BLaER1 treated with 17β-estradiol and CSF1 and Interleukin-3, amounts not matched to agents 10 nM and 100 nM (cell line): ENCODE measurements at regions not wholly inside any gene's neighbourhood (a gene's known extent, or its start where the extent isn't known, plus 50 kb on each side); places are given as distances from the start of the nearest gene placed in this dataset.

Experiments
- H3K27ac ChIP-seq, 11 experiments: shearing (Covaris generic); formaldehyde crosslinking; 2 replicates each; pipeline ENCODE4 v1.8.1; 2022
- H3K27me3 ChIP-seq, 11 experiments: shearing (Covaris generic); formaldehyde crosslinking; 2 replicates each; pipeline ENCODE4 v1.8.1; 2022
- H3K36me3 ChIP-seq, 11 experiments: shearing (Covaris generic); formaldehyde crosslinking; 2 replicates each; pipeline ENCODE4 v1.8.1; 2022
- H3K4me1 ChIP-seq, 10 experiments: shearing (Covaris generic); formaldehyde crosslinking; 2 replicates each; pipeline ENCODE4 v1.8.1; 2022
- H3K4me2 ChIP-seq, 11 experiments: shearing (Covaris generic); formaldehyde crosslinking; 2 replicates each; pipeline ENCODE4 v1.8.1; 2022
- H3K4me3 ChIP-seq, 10 experiments: shearing (Covaris generic); formaldehyde crosslinking; 2 replicates each; pipeline ENCODE4 v1.8.1; 2022
- H3K9ac ChIP-seq, 11 experiments: shearing (Covaris generic); formaldehyde crosslinking; 2 replicates each; pipeline ENCODE4 v1.8.1; 2022
- H3K9me3 ChIP-seq, 11 experiments: shearing (Covaris generic); formaldehyde crosslinking; replicated peaks in 1 of 11; 2 replicates each; pipeline ENCODE4 v1.8.1; 2022
- H4K20me1 ChIP-seq, 11 experiments: shearing (Covaris generic); formaldehyde crosslinking; 2 replicates each; pipeline ENCODE4 v1.8.1; 2022
- Cebpa-rat ChIP-seq, 11 experiments: shearing (Covaris generic); IDR thresholded peaks; 2 replicates each; pipeline ENCODE4 v1.8.1; 2022

GRCh38 chr3:11932636-11933035 is 71.6 kb upstream of the SYN2 start:
- no peak overlapping the region for H3K4me2 ChIP-seq
- H3K9me3 ChIP-seq: no peaks in the 10 kb centered on the region
- no peak for TF ChIP-seq Cebpa-rat (IDR thresholded peaks at IDR 0.05)
- H4K20me1 ChIP-seq: no peaks in the 10 kb centered on the region
- H3K27me3 ChIP-seq: no peaks in the 10 kb centered on the region
- no peak overlapping the region for H3K27ac ChIP-seq
- no peak overlapping the region for H3K4me3 ChIP-seq
- no peak overlapping the region for H3K9ac ChIP-seq
- H3K36me3 ChIP-seq: no peaks in the 10 kb centered on the region
- peaks cover 0 to 11% (median 6%) of the 10 kb centered on the region in 10 experiments; a peak in 10 of 20 replicates for H3K4me1 ChIP-seq

GRCh38 chr3:11933529-11933928 is 70.7 kb upstream of the SYN2 start:
- no peak for TF ChIP-seq Cebpa-rat (IDR thresholded peaks at IDR 0.05)

GRCh38 chr3:11944052-11944673 is 60.0 kb upstream of the SYN2 start:
- Histone ChIP-seq H3K9me3 (peaks cover 29 to 53% (median 37%) of the 10 kb centered on the region in 11 experiments), H3K4me3 (no peak overlapping the region), H4K20me1 (no peaks in the 10 kb centered on the region), H3K4me2 (no peak overlapping the region), H3K36me3 (no peaks in the 10 kb centered on the region), H3K9ac (no peak overlapping the region), H3K27ac (no peak overlapping the region), H3K27me3 (no peaks in the 10 kb centered on the region), H3K4me1 (no peaks in the 10 kb centered on the region)
- no peak for TF ChIP-seq Cebpa-rat (IDR thresholded peaks at IDR 0.05)

More at GRCh38 chr3:11933529-11933928, 70.7 kb upstream of the SYN2 start:
- Histone ChIP-seq H4K20me1 (no peaks in the 10 kb centered on the region), H3K36me3 (no peaks in the 10 kb centered on the region), H3K4me1 (peaks cover 0 to 11% (median 6%) of the 10 kb centered on the region in 10 experiments; a peak in 10 of 20 replicates), H3K9ac (no peak overlapping the region), H3K4me2 (no peak overlapping the region), H3K27ac (no peak overlapping the region), H3K4me3 (no peak overlapping the region), H3K27me3 (no peaks in the 10 kb centered on the region), H3K9me3 (no peaks in the 10 kb centered on the region)

DNA sequence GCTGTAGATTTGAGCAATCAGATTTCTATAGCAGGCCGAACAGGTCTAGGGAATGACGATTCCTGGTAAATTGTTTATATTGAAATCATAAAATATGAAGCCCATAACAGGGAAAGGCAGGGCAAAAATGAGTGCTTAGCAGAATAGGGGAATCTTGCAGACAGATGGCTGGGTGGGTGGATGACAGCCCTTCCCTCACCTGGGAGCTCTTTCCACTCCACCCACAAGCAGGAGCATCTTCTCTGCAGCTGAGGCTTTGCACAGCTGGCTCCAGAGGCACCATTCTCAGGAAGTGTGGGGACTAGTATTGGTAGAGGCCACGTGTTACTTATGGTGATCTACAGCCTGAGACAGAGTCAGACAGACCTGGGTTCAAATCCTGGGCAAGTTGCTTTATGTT is 55.9 kb upstream of the SYN2 start:
- Histone ChIP-seq H3K4me2 (no peak overlapping the region), H3K9ac (no peak overlapping the region), H3K27me3 (no peaks in the 10 kb centered on the region), H4K20me1 (no peaks in the 10 kb centered on the region), H3K27ac (no peak overlapping the region), H3K4me3 (no peak overlapping the region), H3K36me3 (no peaks in the 10 kb centered on the region), H3K9me3 (peaks cover 14 to 32% (median 17%) of the 10 kb centered on the region in 11 experiments), H3K4me1 (no peaks in the 10 kb centered on the region)
- TF ChIP-seq Cebpa-rat (IDR thresholded peaks at IDR 0.05): no peak

DNA sequence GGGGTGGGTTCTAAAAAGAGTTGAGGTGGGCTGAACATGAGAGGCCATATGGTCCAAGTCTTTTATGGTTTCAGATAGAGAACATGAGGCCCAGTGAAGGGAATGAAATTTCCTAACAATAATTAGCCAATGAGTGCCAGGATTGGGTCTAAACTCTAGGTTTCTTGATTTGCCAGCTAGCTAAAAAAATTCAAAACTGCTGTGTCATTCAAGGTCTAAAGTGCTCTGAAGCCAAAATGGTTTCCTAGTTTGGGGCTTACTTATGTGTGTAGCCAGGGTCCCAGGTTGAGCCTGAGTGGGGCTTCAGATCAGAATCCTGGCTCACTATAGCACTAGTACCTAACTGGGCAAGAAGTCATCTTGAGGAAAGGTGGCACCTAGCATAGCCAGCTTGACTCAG is 55.3 kb upstream of the SYN2 start:
- no peak for TF ChIP-seq Cebpa-rat (IDR thresholded peaks at IDR 0.05)
- peaks cover 11 to 29% (median 14%) of the 10 kb centered on the region in 11 experiments for H3K9me3 ChIP-seq
- H3K4me2 ChIP-seq: no peak overlapping the region
- H3K4me1 ChIP-seq: no peaks in the 10 kb centered on the region
- no peaks in the 10 kb centered on the region for H4K20me1 ChIP-seq
- no peak overlapping the region for H3K9ac ChIP-seq
- no peak overlapping the region for H3K27ac ChIP-seq
- no peaks in the 10 kb centered on the region for H3K27me3 ChIP-seq
- H3K4me3 ChIP-seq: no peak overlapping the region
- H3K36me3 ChIP-seq: no peaks in the 10 kb centered on the region

DNA sequence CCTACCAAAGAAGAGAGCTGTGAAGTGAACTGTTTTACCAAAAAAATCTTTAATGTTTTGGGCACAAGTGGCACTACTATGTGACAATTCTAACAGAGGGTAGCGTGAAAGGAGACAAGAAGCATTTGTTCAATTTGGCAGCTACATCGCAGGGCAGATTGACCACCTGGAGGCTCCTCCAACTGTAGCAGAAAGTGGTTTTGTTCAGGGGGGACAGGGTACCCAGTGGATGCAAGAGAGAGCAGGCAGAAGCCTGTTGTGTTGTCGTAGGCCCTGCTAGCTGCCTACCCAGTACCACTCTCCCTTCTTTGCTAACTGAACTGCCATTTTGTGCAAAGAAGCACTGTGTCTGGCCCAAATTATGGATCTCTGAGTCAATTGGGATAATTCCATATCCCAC is 54.8 kb upstream of the SYN2 start:
- Histone ChIP-seq H3K36me3 (no peaks in the 10 kb centered on the region), H3K27me3 (no peaks in the 10 kb centered on the region), H3K4me3 (no peak overlapping the region), H4K20me1 (no peaks in the 10 kb centered on the region), H3K27ac (no peak overlapping the region), H3K4me1 (no peaks in the 10 kb centered on the region), H3K9ac (no peak overlapping the region), H3K9me3 (peaks cover 7 to 24% (median 9%) of the 10 kb centered on the region in 11 experiments; a peak in 17 of 22 replicates), H3K4me2 (no peak overlapping the region)
- no peak for TF ChIP-seq Cebpa-rat (IDR thresholded peaks at IDR 0.05)

DNA sequence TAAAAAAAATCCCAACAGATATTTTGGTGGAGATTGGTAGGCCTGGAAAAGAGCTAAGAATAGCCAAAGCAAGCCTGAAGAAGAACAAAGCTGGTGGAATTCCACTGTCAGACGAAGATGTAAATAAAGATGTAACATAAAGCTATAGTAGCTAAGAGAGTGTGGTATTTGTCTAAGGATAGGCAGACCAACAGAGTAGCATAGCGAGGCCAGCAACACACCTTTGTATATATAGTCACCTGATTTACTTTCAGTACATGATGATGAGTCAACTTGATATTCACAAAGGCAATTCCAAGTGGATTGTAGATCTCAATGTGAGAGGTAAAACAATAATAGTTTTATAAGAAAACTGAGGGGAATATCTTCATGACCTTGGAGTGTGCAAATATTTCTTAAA is 53.6 kb upstream of the SYN2 start:
- Histone ChIP-seq H3K27me3 (no peaks in the 10 kb centered on the region), H3K9me3 (peaks cover 0 to 13% (median 3%) of the 10 kb centered on the region in 11 experiments; a peak in 4 of 22 replicates), H3K4me1 (no peaks in the 10 kb centered on the region), H3K27ac (no peak overlapping the region), H3K9ac (no peak overlapping the region), H3K4me3 (no peak overlapping the region), H3K36me3 (no peaks in the 10 kb centered on the region), H3K4me2 (no peak overlapping the region), H4K20me1 (no peaks in the 10 kb centered on the region)
- no peak for TF ChIP-seq Cebpa-rat (IDR thresholded peaks at IDR 0.05)

GRCh38 chr3:11953350-11953749 is 50.8 kb upstream of the SYN2 start:
- H3K36me3 ChIP-seq: no peaks in the 10 kb centered on the region

GRCh38 chr3:11953778-11954177 is 50.4 kb upstream of the SYN2 start:
- Histone ChIP-seq H3K4me2 (no peak overlapping the region), H3K4me3 (no peak overlapping the region), H3K9me3 (peaks cover 0 to 8% (median 0%) of the 10 kb centered on the region in 11 experiments; a peak in 2 of 22 replicates), H3K27ac (no peak overlapping the region), H4K20me1 (no peaks in the 10 kb centered on the region), H3K36me3 (no peaks in the 10 kb centered on the region), H3K27me3 (no peaks in the 10 kb centered on the region), H3K4me1 (no peaks in the 10 kb centered on the region), H3K9ac (no peak overlapping the region)
- no peak for TF ChIP-seq Cebpa-rat (IDR thresholded peaks at IDR 0.05)

More at GRCh38 chr3:11953350-11953749, 50.8 kb upstream of the SYN2 start:
- Histone ChIP-seq H3K4me1 (no peaks in the 10 kb centered on the region), H3K9ac (no peak overlapping the region), H3K27ac (no peak overlapping the region), H3K4me2 (no peak overlapping the region), H3K4me3 (no peak overlapping the region), H4K20me1 (no peaks in the 10 kb centered on the region), H3K9me3 (peaks cover 0 to 6% (median 0%) of the 10 kb centered on the region in 11 experiments; a peak in 1 of 22 replicates), H3K27me3 (no peaks in the 10 kb centered on the region)
- TF ChIP-seq Cebpa-rat (IDR thresholded peaks at IDR 0.05): no peak

GRCh38 chr3:11954312-11954934 is 49.8 kb upstream of the SYN2 start:
- Histone ChIP-seq H3K27ac (no peak overlapping the region), H3K4me2 (no peak overlapping the region), H4K20me1 (no peaks in the 10 kb centered on the region), H3K9ac (no peak overlapping the region), H3K27me3 (no peaks in the 10 kb centered on the region), H3K4me1 (no peaks in the 10 kb centered on the region), H3K4me3 (no peak overlapping the region), H3K9me3 (peaks cover under 1 to 15% (median 5%) of the 10 kb centered on the region in 11 experiments; a peak in 21 of 22 replicates), H3K36me3 (no peaks in the 10 kb centered on the region)
- TF ChIP-seq Cebpa-rat (IDR thresholded peaks at IDR 0.05): no peak
